Endothelial cell of umbilical vein (primary cell): ENCODE measurements at regions not wholly inside any gene's neighbourhood (a gene's known extent, or its start where the extent isn't known, plus 50 kb on each side); places are given as distances from the start of the nearest gene placed in this dataset.
"Not testable (repeated sequence)": the region's sequence is repeated elsewhere in the genome, so short reads cannot be mapped to it uniquely, and the experiment has no call there.

Experiments used
- CTCF ChIP-seq, 2 donors: IDR thresholded peaks; 1 replicate in 1 of 2; 2 replicates in 1 of 2; pipeline ENCODE4 v1.5.1; 2011; ENCODE audit warnings: low read length in 2 of 2, mild to moderate bottlenecking in 2 of 2, moderate library complexity in 2 of 2, control low read depth in 1 of 2, inconsistent platforms in 1 of 2, low read depth in 1 of 2; ENCODE audit not compliant: insufficient read depth in 1 of 2; ENCODE audit errors: extremely low read depth in 1 of 2
- FOS ChIP-seq: IDR thresholded peaks from 2 replicates; pipeline ENCODE4 v1.6.1; 2011; ENCODE audit warnings: mild to moderate bottlenecking, low read length, moderate library complexity, borderline replicate concordance; ENCODE audit not compliant: insufficient read depth
- JUN ChIP-seq: IDR thresholded peaks from 2 replicates; pipeline ENCODE4 v1.6.1; 2011; ENCODE audit warnings: borderline replicate concordance, low read depth; ENCODE audit not compliant: insufficient read length, insufficient read depth
- MAX ChIP-seq: IDR thresholded peaks from 2 replicates; pipeline ENCODE4 v1.6.1; 2011; ENCODE audit not compliant: insufficient read depth, insufficient read length
- POLR2AphosphoS5 ChIP-seq: IDR thresholded peaks from 2 replicates; pipeline ENCODE4 v1.6.1; 2012; ENCODE audit warnings: low read depth, mild to moderate bottlenecking, control low read depth, low read length, moderate library complexity; ENCODE audit not compliant: insufficient read depth

GRCh38 chr15:49734089-49734488 is 113.2 kb downstream of the DTWD1 start:
- TF ChIP-seq JUN; CTCF (IDR thresholded peaks at IDR 0.05; ENCODE audit: extremely low read depth in 1 of 2, insufficient read depth in 1 of 2, low read depth in 1 of 2, low read length in 2 of 2); MAX; FOS; POLR2AphosphoS5: not testable (repeated sequence)
